ENCODE measurements at regions not wholly inside any gene's neighbourhood (a gene's known extent, or its start where the extent isn't known, plus 50 kb on each side); places are given as distances from the start of the nearest gene placed in this dataset.

DNA sequence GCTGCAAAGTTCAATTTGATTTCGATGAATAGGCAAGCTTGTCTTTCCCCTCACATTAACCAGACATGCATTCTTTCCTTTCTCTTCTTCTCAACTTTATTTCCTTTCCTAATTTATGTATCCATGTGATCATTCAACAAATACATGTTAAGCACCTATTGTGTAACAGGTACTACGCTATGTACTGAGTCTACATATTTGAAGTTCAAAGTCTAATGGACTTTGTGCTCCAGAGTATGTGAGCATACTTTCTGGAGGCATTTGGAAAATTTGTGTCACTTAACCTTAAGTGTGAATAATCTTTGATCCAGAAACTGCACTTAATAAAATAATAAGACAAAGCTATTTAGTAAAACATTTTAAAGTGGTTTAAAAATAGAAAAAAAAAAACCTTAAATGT lies 675.3 kb upstream of the CT83 start:
- CTCF ChIA-PET, result no interaction called here
- Histone ChIP-seq H3F3A (ENCODE audit: insufficient read depth, low read depth) (no peaks in the 10 kb centered on the region), H3K36me3 (ENCODE audit: low read depth) (no peaks in the 10 kb centered on the region), H3K4me3 (no peak overlapping the region), H4K20me1 (ENCODE audit: insufficient read depth) (no peaks in the 10 kb centered on the region), H3K27ac (no peak overlapping the region), H3K9me3 (ENCODE audit: insufficient read depth, low read depth) (no peaks in the 10 kb centered on the region), H3K27me3 (ENCODE audit: insufficient read depth, low read depth) (no peaks in the 10 kb centered on the region), H2AFZ (no peak overlapping the region), H3K79me2 (ENCODE audit: low read depth) (no peaks in the 10 kb centered on the region), H3K9me2 (ENCODE audit: insufficient read depth) (no peaks in the 10 kb centered on the region), H3K4me1 (replicated peaks; ENCODE audit: insufficient read depth) (no peaks in the 10 kb centered on the region), H3K4me2 (no peak overlapping the region)
- POLR2A ChIA-PET (ENCODE audit: unreplicated experiment), result no interaction called here
- no TSS peak for BruUV-seq (replicated peaks)
- intact Hi-C loops (cut with micrococcal nuclease; ENCODE audit: unreplicated experiment), result no loop called here
- no peak for TF ChIP-seq EZH2 (IDR thresholded peaks at IDR 0.05; ENCODE audit: low read depth)
- TF ChIP-seq, protein P1, sequence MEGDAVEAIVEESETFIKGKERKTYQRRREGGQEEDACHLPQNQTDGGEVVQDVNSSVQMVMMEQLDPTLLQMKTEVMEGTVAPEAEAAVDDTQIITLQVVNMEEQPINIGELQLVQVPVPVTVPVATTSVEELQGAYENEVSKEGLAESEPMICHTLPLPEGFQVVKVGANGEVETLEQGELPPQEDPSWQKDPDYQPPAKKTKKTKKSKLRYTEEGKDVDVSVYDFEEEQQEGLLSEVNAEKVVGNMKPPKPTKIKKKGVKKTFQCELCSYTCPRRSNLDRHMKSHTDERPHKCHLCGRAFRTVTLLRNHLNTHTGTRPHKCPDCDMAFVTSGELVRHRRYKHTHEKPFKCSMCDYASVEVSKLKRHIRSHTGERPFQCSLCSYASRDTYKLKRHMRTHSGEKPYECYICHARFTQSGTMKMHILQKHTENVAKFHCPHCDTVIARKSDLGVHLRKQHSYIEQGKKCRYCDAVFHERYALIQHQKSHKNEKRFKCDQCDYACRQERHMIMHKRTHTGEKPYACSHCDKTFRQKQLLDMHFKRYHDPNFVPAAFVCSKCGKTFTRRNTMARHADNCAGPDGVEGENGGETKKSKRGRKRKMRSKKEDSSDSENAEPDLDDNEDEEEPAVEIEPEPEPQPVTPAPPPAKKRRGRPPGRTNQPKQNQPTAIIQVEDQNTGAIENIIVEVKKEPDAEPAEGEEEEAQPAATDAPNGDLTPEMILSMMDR (conservative IDR thresholded peaks at IDR 0.05), result no peak
- DNase-seq, result no peak

DNA sequence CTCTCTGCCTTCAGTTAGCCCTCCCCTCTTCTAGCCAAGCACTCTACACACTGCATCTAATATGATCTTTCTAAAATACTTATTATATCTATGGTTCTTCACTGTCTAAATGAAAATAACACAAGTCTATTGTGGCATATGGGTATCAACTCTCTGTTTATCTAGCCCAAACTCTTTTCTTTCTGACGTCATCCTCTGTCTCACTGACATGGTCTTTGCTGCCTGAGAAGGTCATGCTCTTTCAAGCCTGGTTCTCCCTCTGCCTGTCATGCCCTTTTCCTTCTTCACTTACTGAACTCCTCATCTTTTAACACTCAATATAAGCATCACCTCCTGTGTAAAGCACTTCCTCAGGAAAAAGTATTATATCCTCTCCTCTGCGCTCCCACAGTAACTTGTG lies 672.2 kb upstream of the CT83 start:
- no peak for DNase-seq
- Histone ChIP-seq H3K9me2 (ENCODE audit: insufficient read depth) (no peaks in the 10 kb centered on the region), H3F3A (ENCODE audit: insufficient read depth, low read depth) (no peaks in the 10 kb centered on the region), H3K4me2 (no peak overlapping the region), H3K27me3 (ENCODE audit: insufficient read depth, low read depth) (no peaks in the 10 kb centered on the region), H3K79me2 (ENCODE audit: low read depth) (no peaks in the 10 kb centered on the region), H3K4me1 (replicated peaks; ENCODE audit: insufficient read depth) (no peaks in the 10 kb centered on the region), H4K20me1 (ENCODE audit: insufficient read depth) (no peaks in the 10 kb centered on the region), H3K27ac (no peak overlapping the region), H3K4me3 (no peak overlapping the region), H3K9me3 (ENCODE audit: insufficient read depth, low read depth) (no peaks in the 10 kb centered on the region), H3K36me3 (ENCODE audit: low read depth) (no peaks in the 10 kb centered on the region), H2AFZ (no peak overlapping the region)
- POLR2A ChIA-PET (ENCODE audit: unreplicated experiment), result no interaction called here
- CTCF ChIA-PET, result no interaction called here
- intact Hi-C loops (cut with micrococcal nuclease; ENCODE audit: unreplicated experiment), result no loop called here
- no peak for TF ChIP-seq EZH2 (IDR thresholded peaks at IDR 0.05; ENCODE audit: low read depth)
- BruUV-seq (replicated peaks), result no TSS peak

DNA sequence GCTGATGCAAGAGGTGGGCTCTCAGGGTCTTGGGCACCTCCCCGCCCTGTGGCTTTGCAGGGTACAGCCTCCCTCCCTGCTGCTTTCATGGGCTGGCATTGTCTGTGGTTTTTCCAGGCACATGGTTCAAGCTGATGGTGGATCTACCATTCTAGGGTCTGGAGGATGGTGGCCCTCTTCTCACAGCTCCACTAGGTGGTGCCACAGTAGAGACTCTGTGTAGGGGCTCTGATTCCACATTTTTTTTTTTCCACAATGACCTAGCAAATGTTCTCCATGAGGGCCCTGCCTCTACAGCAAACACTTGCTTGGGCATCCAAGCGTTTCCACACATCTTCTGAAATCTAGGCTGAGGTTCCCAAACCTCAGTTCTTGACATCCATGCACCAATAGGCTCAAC lies 657.9 kb upstream of the CT83 start:
- BruUV-seq (replicated peaks), result no TSS peak
- H3K9me3 ChIP-seq (ENCODE audit: insufficient read depth, low read depth), result no peaks in the 10 kb centered on the region
- H3K79me2 ChIP-seq (ENCODE audit: low read depth), result no peaks in the 10 kb centered on the region
- no peak overlapping the region for H3K27ac ChIP-seq
- CTCF ChIA-PET, result no interaction called here
- TF ChIP-seq EZH2 (IDR thresholded peaks at IDR 0.05; ENCODE audit: low read depth), result no peak
- TF ChIP-seq, protein P1 (conservative IDR thresholded peaks at IDR 0.05), result no peak; the same call in 1 of the 2 replicates
- no peaks in the 10 kb centered on the region for H3K4me1 ChIP-seq (replicated peaks; ENCODE audit: insufficient read depth)
- intact Hi-C loops (cut with micrococcal nuclease; ENCODE audit: unreplicated experiment), result no loop called here
- no peak overlapping the region for H3K4me2 ChIP-seq
- H3K9me2 ChIP-seq (ENCODE audit: insufficient read depth), result no peaks in the 10 kb centered on the region
- H4K20me1 ChIP-seq (ENCODE audit: insufficient read depth), result no peaks in the 10 kb centered on the region
- H3K36me3 ChIP-seq (ENCODE audit: low read depth), result no peaks in the 10 kb centered on the region
- no peaks in the 10 kb centered on the region for H3K27me3 ChIP-seq (ENCODE audit: insufficient read depth, low read depth)
- POLR2A ChIA-PET (ENCODE audit: unreplicated experiment), result no interaction called here
- no peak overlapping the region for H2AFZ ChIP-seq
- H3F3A ChIP-seq (ENCODE audit: insufficient read depth, low read depth), result no peaks in the 10 kb centered on the region
- DNase-seq, result no peak
- H3K4me3 ChIP-seq, result no peak overlapping the region

DNA sequence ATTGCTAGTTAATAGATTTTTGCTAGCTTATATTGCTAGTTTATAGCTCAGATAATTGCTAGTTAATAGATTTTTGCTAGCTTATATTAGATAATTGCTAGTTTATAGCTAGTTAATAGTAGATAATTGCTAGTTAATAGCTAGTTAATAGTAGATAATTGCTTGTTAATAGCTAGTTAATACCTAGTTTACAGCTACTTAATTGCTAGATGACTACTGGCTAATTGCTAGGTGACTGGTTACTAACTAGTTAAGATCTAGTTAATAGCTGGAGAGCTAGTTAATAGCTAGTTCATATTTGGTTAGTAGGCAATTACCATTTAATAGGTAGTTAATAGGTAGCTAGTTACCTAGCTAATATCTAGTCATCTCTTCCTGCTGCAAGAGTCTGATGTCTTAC lies 633.8 kb upstream of the CT83 start:
- Histone ChIP-seq H3K9me2 (ENCODE audit: insufficient read depth) (no peaks in the 10 kb centered on the region), H3K27ac (no peak overlapping the region), H3K4me3 (no peak overlapping the region), H3K9me3 (ENCODE audit: insufficient read depth, low read depth) (peaks cover 31% of the 10 kb centered on the region; the same call in 1 of the 2 replicates), H2AFZ (no peak overlapping the region), H3K79me2 (ENCODE audit: low read depth) (no peaks in the 10 kb centered on the region), H4K20me1 (ENCODE audit: insufficient read depth) (no peaks in the 10 kb centered on the region), H3K27me3 (ENCODE audit: insufficient read depth, low read depth) (no peaks in the 10 kb centered on the region), H3F3A (ENCODE audit: insufficient read depth, low read depth) (peaks cover 47% of the 10 kb centered on the region), H3K4me1 (replicated peaks; ENCODE audit: insufficient read depth) (no peaks in the 10 kb centered on the region), H3K4me2 (no peak overlapping the region), H3K36me3 (ENCODE audit: low read depth) (no peaks in the 10 kb centered on the region)
- BruUV-seq (replicated peaks), result no TSS peak
- TF ChIP-seq EZH2 (IDR thresholded peaks at IDR 0.05; ENCODE audit: low read depth), result no peak
- TF ChIP-seq, protein P1 (conservative IDR thresholded peaks at IDR 0.05), result no peak
- POLR2A ChIA-PET (ENCODE audit: unreplicated experiment), result interaction anchor here (0.5 kb wide), 1 partner anchor 811 kb away, joined by 9 read pairs; no protein-coding TSS in a partner anchor
- CTCF ChIA-PET, result no interaction called here
- intact Hi-C loops (cut with micrococcal nuclease; ENCODE audit: unreplicated experiment), result no loop called here
- no peak for DNase-seq
